Psoas muscle (tissue), 7 donors: ENCODE measurements at regions not wholly inside any gene's neighbourhood (a gene's known extent, or its start where the extent isn't known, plus 50 kb on each side); places are given as distances from the start of the nearest gene placed in this dataset.

Source experiments
- ATAC-seq, 4 donors: fragments of 200-7000 bp; cut with Tn5 transposase; one replicate each; pipeline ENCODE4 v1.9.1; 2020; ENCODE audit warnings: moderate library complexity in 3 of 4, mild to moderate bottlenecking in 2 of 4
- DNase-seq, 2 donors: peaks; one replicate each; pipeline ENCODE4 v3.0.0-alpha.2; 2020
- H3K27ac ChIP-seq: fragments of 200-600 bp; one replicate; pipeline ENCODE4 v1.8.0; 2022
- H3K27me3 ChIP-seq, 3 donors: fragments of 200-600 bp in 1 of 3; one replicate each; pipeline versions ENCODE4 v1.6.1 to v1.8.0; 2013 to 2022; ENCODE audit warnings: low read length in 2 of 3, mild to moderate bottlenecking in 2 of 3, moderate library complexity in 1 of 3; ENCODE audit not compliant: insufficient read depth in 3 of 3
- H3K36me3 ChIP-seq, 2 donors: fragments of 200-600 bp in 1 of 2; one replicate each; pipeline versions ENCODE4 v1.6.1 to v1.8.0; 2013 to 2022; ENCODE audit warnings: low read depth in 1 of 2, mild to moderate bottlenecking in 1 of 2, moderate library complexity in 1 of 2; ENCODE audit not compliant: insufficient read depth in 1 of 2
- H3K4me1 ChIP-seq: fragments of 200-600 bp; one replicate; pipeline ENCODE4 v1.8.0; 2022
- H3K4me3 ChIP-seq: fragments of 200-600 bp; one replicate; pipeline ENCODE4 v1.8.0; 2022; ENCODE audit warnings: mild to moderate bottlenecking
- H3K9me3 ChIP-seq: fragments of 200-600 bp; one replicate; pipeline ENCODE4 v1.8.0; 2022
- WGBS, 3 donors: extraction: QIAGEN DNeasy Blood & Tissue Kit; methylation state at CpG; one replicate each; pipeline versions ENCODE4 v1.1.6 to v1.1.7; 2013; 5-methylcytosine and 5-hydroxymethylcytosine counted together
- intact Hi-C, 2 donors: fragments of 100-400 bp; cut with DNase I; formaldehyde crosslinking; loops; one replicate each; pipeline versions ENCODE4 v1.11.0 to v1.14.2; 2022
- TF ChIP-seq, protein P1 (sequence below): fragments of 200-600 bp; IDR thresholded peaks from one replicate; pipeline ENCODE4 v1.8.0; 2022; ENCODE audit warnings: antibody characterized with exemption
- donor health status: healthy with polysubstance abuse.
- donor health status: DM: no; HTN: no; CAD: no; lungs with moderate emphysema.
- donor health status: Bipolar disorder and iron deficiency.
- donor health status: healthy.
- donor health status: DM: yes; HTN: yes; CAD: no.
- donor health status: DM: no; HTN: no; CAD: no.
- donor health status: DM: yes; HTN: yes; CAD: no.

DNA sequence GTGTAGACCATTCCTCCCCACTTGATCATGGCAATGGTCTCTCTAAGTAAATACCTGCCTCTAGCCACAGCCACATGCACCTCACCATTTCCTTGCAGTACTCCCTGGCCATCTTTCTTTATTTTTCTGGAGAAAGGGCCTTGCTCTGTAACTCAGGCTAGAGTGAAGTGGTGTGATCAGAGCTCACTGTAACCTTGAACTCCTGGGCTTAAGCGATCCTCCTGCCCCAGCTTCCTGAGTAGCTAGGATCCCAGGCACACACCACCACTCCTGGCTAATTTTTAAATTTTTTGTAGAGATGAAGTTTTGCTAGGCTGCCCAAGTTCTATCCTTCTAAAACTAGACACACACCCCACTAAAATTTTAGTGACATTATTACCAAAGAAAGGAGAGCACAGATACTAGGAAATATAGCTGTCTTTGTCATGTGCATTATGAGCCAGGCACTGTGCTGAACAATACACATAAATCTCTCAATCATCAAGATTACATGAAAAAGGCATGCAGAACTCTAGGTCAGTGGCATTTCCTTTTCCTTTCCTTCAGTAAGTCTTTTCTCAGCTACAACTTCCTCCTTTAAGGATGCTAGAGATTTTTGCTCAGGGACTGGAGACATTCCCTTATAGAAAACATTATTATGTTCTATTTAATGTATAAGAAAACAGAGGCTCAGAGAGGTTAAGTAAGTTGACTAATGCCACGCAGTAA, 95.0 kb upstream of the SERBP1 start:
- Histone ChIP-seq H3K4me3 (no peak overlapping the region), H3K9me3 (no peaks in the 10 kb centered on the region), H3K27ac (no peak overlapping the region), H3K36me3 (no peaks in the 10 kb centered on the region), H3K27me3 (no peaks in the 10 kb centered on the region), H3K4me1 (no peaks in the 10 kb centered on the region)
- intact Hi-C loops, result no loop called here
- DNase-seq (no peak), ATAC-seq (no peak)
- TF ChIP-seq, protein P1, sequence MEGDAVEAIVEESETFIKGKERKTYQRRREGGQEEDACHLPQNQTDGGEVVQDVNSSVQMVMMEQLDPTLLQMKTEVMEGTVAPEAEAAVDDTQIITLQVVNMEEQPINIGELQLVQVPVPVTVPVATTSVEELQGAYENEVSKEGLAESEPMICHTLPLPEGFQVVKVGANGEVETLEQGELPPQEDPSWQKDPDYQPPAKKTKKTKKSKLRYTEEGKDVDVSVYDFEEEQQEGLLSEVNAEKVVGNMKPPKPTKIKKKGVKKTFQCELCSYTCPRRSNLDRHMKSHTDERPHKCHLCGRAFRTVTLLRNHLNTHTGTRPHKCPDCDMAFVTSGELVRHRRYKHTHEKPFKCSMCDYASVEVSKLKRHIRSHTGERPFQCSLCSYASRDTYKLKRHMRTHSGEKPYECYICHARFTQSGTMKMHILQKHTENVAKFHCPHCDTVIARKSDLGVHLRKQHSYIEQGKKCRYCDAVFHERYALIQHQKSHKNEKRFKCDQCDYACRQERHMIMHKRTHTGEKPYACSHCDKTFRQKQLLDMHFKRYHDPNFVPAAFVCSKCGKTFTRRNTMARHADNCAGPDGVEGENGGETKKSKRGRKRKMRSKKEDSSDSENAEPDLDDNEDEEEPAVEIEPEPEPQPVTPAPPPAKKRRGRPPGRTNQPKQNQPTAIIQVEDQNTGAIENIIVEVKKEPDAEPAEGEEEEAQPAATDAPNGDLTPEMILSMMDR, result no peak
- 72 to 88% (median 81%) methylated on average over 2 of the region's 2 CpGs for WGBS, 3 donors

GRCh38 chr1:67528141-67528540, 97.9 kb upstream of the SERBP1 start:
- no peaks in the 10 kb centered on the region for H3K27me3 ChIP-seq

DNA sequence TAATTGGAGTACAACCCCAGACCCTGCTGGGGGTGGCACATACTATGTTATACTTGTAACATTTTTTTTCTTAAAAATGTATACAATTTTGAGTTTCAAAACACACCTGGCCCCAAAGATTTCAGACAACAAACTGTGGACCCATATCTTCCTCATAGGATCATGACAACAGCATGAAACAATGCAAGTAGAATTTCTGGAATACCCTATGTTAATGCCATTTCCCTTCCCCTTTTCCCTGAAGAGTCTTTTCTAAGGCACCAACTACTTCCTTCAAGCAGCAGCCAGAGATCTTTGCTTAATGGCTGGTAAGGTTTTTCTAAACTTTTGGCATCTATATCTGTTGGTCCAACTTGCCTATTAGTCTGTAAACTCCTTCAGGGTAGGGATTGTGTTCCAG, 99.9 kb upstream of the SERBP1 start:
- TF ChIP-seq, protein P1, result no peak
- Histone ChIP-seq H3K36me3 (no peaks in the 10 kb centered on the region), H3K9me3 (no peaks in the 10 kb centered on the region), H3K4me1 (no peaks in the 10 kb centered on the region), H3K27me3 (no peaks in the 10 kb centered on the region), H3K4me3 (no peak overlapping the region), H3K27ac (no peak overlapping the region)
- intact Hi-C loops, result loop anchor here in 1 of 2 donors (5.0 to 10.0 kb wide), 2 partner anchors 305 to 582 kb away; partner anchors contain the start of gene GNG12
- ATAC-seq, result no peak
- no peak for DNase-seq

More at GRCh38 chr1:67528141-67528540, 97.9 kb upstream of the SERBP1 start:
- TF ChIP-seq, protein P1, result no peak
- no peaks in the 10 kb centered on the region for H3K4me1 ChIP-seq
- H3K27ac ChIP-seq, result no peak overlapping the region
- H3K9me3 ChIP-seq, result no peaks in the 10 kb centered on the region
- H3K36me3 ChIP-seq, result no peaks in the 10 kb centered on the region
- intact Hi-C loops, result no loop called here
- H3K4me3 ChIP-seq, result no peak overlapping the region
- 76 to 85% (median 82%) methylated on average over 4 of the region's 4 CpGs for WGBS, 3 donors
- no peak for ATAC-seq
- DNase-seq, result no peak

- Histone ChIP-seq H3K27ac (no peak overlapping the region), H3K4me1 (peaks cover 11% of the 10 kb centered on the region)
Measured at GRCh38 chr1:67532452-67533216, 102.4 kb upstream of the SERBP1 start.

More at GRCh38 chr1:67532452-67533216, 102.4 kb upstream of the SERBP1 start:
- 66 to 76% (median 67%) methylated on average over 7 of the region's 7 CpGs for WGBS, 3 donors
- Histone ChIP-seq H3K27me3 (no peaks in the 10 kb centered on the region), H3K9me3 (no peaks in the 10 kb centered on the region), H3K4me3 (no peak overlapping the region), H3K36me3 (no peaks in the 10 kb centered on the region)
- DNase-seq (no peak), ATAC-seq (peak; percentile 72 to 82 (median 79))
- TF ChIP-seq, protein P1, result peak; percentile 84
- intact Hi-C loops, result loop anchor here (1.0 to 10.0 kb wide), 4 partner anchors 228 to 580 kb away; partner anchors contain the start of gene GNG12 (in 1 of the 2)
